Ovary (tissue), 3 donors: ENCODE measurements at regions not wholly inside any gene's neighbourhood (a gene's known extent, or its start where the extent isn't known, plus 50 kb on each side); places are given as distances from the start of the nearest gene placed in this dataset.

ENCODE experiments used
- CTCF ChIP-seq, 3 donors: fragments of 450-650 bp in 2 of 3; fragments of 200-600 bp in 1 of 3; IDR thresholded peaks; one replicate each; pipeline versions ENCODE4 v1.5.1 to v1.8.0; 2016 to 2022; ENCODE audit warnings: antibody characterized with exemption in 3 of 3, mild to moderate bottlenecking in 1 of 3
- EP300 ChIP-seq: sonication (generic); formaldehyde crosslinking; IDR thresholded peaks from one replicate; pipeline ENCODE4 v1.6.1; 2017; ENCODE audit warnings: antibody characterized with exemption
- POLR2A ChIP-seq: fragments of 450-650 bp; IDR thresholded peaks from one replicate; pipeline ENCODE4 v1.6.1; 2017; ENCODE audit warnings: antibody characterized with exemption, mild to moderate bottlenecking, moderate library complexity
- donor health status: DM: no; HTN: no; CAD: no.

- TF ChIP-seq POLR2A: no peak
- no peak for TF ChIP-seq CTCF (IDR thresholded peaks at IDR 0.05)
- TF ChIP-seq EP300: no peak
Observed at GRCh38 chr9:102700936-102701335, 294.2 kb upstream of the CYLC2 start.
